NT2/D1 (cell line): ENCODE measurements at regions not wholly inside any gene's neighbourhood (a gene's known extent, or its start where the extent isn't known, plus 50 kb on each side); places are given as distances from the start of the nearest gene placed in this dataset.

Experiments
- SUZ12 ChIP-seq: IDR thresholded peaks from 2 replicates; pipeline ENCODE4 v1.6.1; 2011; ENCODE audit not compliant: insufficient read length, insufficient read depth; ENCODE audit errors: extremely low read depth
- YY1 ChIP-seq: IDR thresholded peaks from 2 replicates; pipeline ENCODE4 v1.6.1; 2011; ENCODE audit not compliant: insufficient read length, insufficient read depth
- ZNF274 ChIP-seq: IDR thresholded peaks from 2 replicates; pipeline ENCODE4 v1.6.1; 2011; ENCODE audit warnings: mild to moderate bottlenecking, low read depth, low read length

DNA sequence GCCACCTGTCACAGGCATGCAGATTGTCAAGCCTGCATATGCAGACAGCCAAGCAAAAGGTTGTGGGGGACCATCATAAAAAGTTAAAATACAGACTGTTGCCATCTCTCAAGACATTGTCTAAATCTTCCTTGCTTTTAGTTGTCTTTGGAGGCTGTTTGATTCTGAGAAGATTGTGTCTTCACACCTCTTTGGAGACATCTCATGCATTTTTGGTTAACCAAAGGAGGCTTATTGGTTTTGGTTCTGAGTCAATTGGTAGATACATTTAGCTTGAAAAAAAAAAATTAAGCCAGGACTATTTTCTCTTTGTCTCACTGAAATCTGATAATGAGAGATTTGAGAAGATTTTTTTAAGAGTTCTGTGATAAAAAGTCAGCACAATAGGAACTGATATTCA is 217.6 kb downstream of the LYPLAL1 start:
- TF ChIP-seq ZNF274 (no peak), YY1 (no peak), SUZ12 (no peak)
